COLO668 (cell line): ENCODE measurements at regions not wholly inside any gene's neighbourhood (a gene's known extent, or its start where the extent isn't known, plus 50 kb on each side); places are given as distances from the start of the nearest gene placed in this dataset.
"Not testable (repeated sequence)": the region's sequence is repeated elsewhere in the genome, so short reads cannot be mapped to it uniquely, and the experiment has no call there.

Experiments used
- DNase-seq: peaks from one replicate; lab custom pipeline; 2025; ENCODE audit not compliant: unreplicated experiment; lab: John Stamatoyannopoulos, UW

- no peak for DNase-seq
Measured at GRCh38 chr5:27220752-27221151, 182.4 kb upstream of the CDH9 start.

- DNase-seq, result no peak
Measured at GRCh38 chr5:27217977-27218376, 179.6 kb upstream of the CDH9 start.

- no peak for DNase-seq
Measured at GRCh38 chr5:27217155-27217956, 179.0 kb upstream of the CDH9 start.

GRCh38 chr5:27216367-27216950 is 178.1 kb upstream of the CDH9 start:
- no peak for DNase-seq

GRCh38 chr5:27208051-27208450 is 169.7 kb upstream of the CDH9 start:
- no peak for DNase-seq

GRCh38 chr5:27191786-27192510 is 153.6 kb upstream of the CDH9 start:
- no peak for DNase-seq

GRCh38 chr5:27172693-27173092 is 134.3 kb upstream of the CDH9 start:
- DNase-seq, result no peak

- DNase-seq, result no peak
Measured at GRCh38 chr5:27171761-27172261, 133.4 kb upstream of the CDH9 start.

GRCh38 chr5:27158775-27159174 is 120.4 kb upstream of the CDH9 start:
- DNase-seq, result no peak

GRCh38 chr5:27158171-27158570 is 119.8 kb upstream of the CDH9 start:
- no peak for DNase-seq

GRCh38 chr5:27144456-27144855 is 106.1 kb upstream of the CDH9 start:
- DNase-seq, result no peak

GRCh38 chr5:27140831-27141230 is 102.4 kb upstream of the CDH9 start:
- DNase-seq, result no peak

- no peak for DNase-seq
Measured at GRCh38 chr5:27130587-27130986, 92.2 kb upstream of the CDH9 start.

GRCh38 chr5:27129926-27130325 is 91.5 kb upstream of the CDH9 start:
- no peak for DNase-seq

- DNase-seq, result no peak
Measured at GRCh38 chr5:27125856-27126255, 87.5 kb upstream of the CDH9 start.

- DNase-seq, result peak; percentile 4
Measured at GRCh38 chr5:27124590-27124989, 86.2 kb upstream of the CDH9 start.

- not testable (repeated sequence) for DNase-seq
Measured at GRCh38 chr5:27119736-27120321, 81.4 kb upstream of the CDH9 start.

- DNase-seq, result no peak
Measured at GRCh38 chr5:27103486-27103885, 65.1 kb upstream of the CDH9 start.

GRCh38 chr5:27095761-27096160 is 57.4 kb upstream of the CDH9 start:
- not testable (repeated sequence) for DNase-seq

GRCh38 chr5:27093279-27093678 is 54.9 kb upstream of the CDH9 start:
- DNase-seq, result no peak

GRCh38 chr5:27091858-27092257 is 53.5 kb upstream of the CDH9 start:
- no peak for DNase-seq
